ENCODE measurements at regions not wholly inside any gene's neighbourhood (a gene's known extent, or its start where the extent isn't known, plus 50 kb on each side); places are given as distances from the start of the nearest gene placed in this dataset.
"Not testable (repeated sequence)": the region's sequence is repeated elsewhere in the genome, so short reads cannot be mapped to it uniquely, and the experiment has no call there.

GRCh38 chr7:65199221-65199620 lies 174.4 kb upstream of the ZNF92 start:
- not testable (repeated sequence) for TF ChIP-seq POLR2A (IDR thresholded peaks at IDR 0.05; ENCODE audit: low read depth, low read length); POLR2AphosphoS5 (IDR thresholded peaks at IDR 0.05; ENCODE audit: low read depth, low read length); TAF1 (IDR thresholded peaks at IDR 0.05; ENCODE audit: borderline replicate concordance, low read depth, low read length)

Data from GM12892 (cell line).